Body of pancreas (tissue), 4 donors: ENCODE measurements at regions not wholly inside any gene's neighbourhood (a gene's known extent, or its start where the extent isn't known, plus 50 kb on each side); places are given as distances from the start of the nearest gene placed in this dataset.

Experiments
- ATAC-seq: fragments of 150-250 bp; one replicate; pipeline ENCODE4 v1.9.1; 2016
- DNase-seq, 4 donors: peaks; one replicate each; pipeline ENCODE4 v3.0.0-alpha.2; 2019
- H3K27ac ChIP-seq, 4 donors: fragments of 200-600 bp; sonication (generic); 1 replicate in 3 of 4; 2 replicates in 1 of 4; pipeline versions ENCODE4 v1.5.1 to v1.6.1; 2016 to 2019; ENCODE audit warnings: mild to moderate bottlenecking in 1 of 4, mixed read lengths in 1 of 4, moderate library complexity in 1 of 4
- H3K27me3 ChIP-seq, 2 donors: fragments of 200-600 bp; sonication (generic); one replicate each; pipeline ENCODE4 v1.6.0; 2016; ENCODE audit warnings: mild to moderate bottlenecking in 1 of 2
- H3K36me3 ChIP-seq, 2 donors: fragments of 200-600 bp; sonication (generic); replicated peaks in 1 of 2; 2 replicates each; pipeline ENCODE4 v1.5.1; 2016; ENCODE audit warnings: low read depth in 2 of 2; ENCODE audit not compliant: insufficient read depth in 1 of 2
- H3K4me1 ChIP-seq: fragments of 200-600 bp; sonication (generic); one replicate; pipeline ENCODE4 v1.6.0; 2016
- H3K4me3 ChIP-seq, 2 donors: fragments of 200-600 bp; sonication (generic); 1 replicate in 1 of 2; 2 replicates in 1 of 2; pipeline ENCODE4 v1.5.1; 2016 to 2019
- H3K9me3 ChIP-seq, 3 donors: fragments of 200-600 bp; sonication (generic); 1 replicate in 2 of 3; 2 replicates in 1 of 3; pipeline ENCODE4 v1.5.1; 2016
- POLR2A ChIP-seq, 3 donors: fragments of 450-650 bp; IDR thresholded peaks; one replicate each; pipeline ENCODE4 v1.6.1; 2016; ENCODE audit warnings: antibody characterized with exemption in 3 of 3, mild to moderate bottlenecking in 2 of 3
- WGBS, 2 donors: methylation state at CpG; one replicate each; pipeline ENCODE4 v1.1.5; 2017; 5-methylcytosine and 5-hydroxymethylcytosine counted together
- intact Hi-C: fragments of 100-400 bp; cut with DNase I; formaldehyde crosslinking; loops from one replicate; pipeline ENCODE4 v1.15.1; 2023
- TF ChIP-seq, protein P1 (sequence below), 7 experiments: fragments of 450-650 bp in 4 of 7; fragments of 200-600 bp in 3 of 7; sonication (generic) in 3 of 7; IDR thresholded peaks; one replicate each; pipeline ENCODE4 v1.5.1; 2016 to 2019; ENCODE audit warnings: antibody characterized with exemption in 7 of 7

DNA sequence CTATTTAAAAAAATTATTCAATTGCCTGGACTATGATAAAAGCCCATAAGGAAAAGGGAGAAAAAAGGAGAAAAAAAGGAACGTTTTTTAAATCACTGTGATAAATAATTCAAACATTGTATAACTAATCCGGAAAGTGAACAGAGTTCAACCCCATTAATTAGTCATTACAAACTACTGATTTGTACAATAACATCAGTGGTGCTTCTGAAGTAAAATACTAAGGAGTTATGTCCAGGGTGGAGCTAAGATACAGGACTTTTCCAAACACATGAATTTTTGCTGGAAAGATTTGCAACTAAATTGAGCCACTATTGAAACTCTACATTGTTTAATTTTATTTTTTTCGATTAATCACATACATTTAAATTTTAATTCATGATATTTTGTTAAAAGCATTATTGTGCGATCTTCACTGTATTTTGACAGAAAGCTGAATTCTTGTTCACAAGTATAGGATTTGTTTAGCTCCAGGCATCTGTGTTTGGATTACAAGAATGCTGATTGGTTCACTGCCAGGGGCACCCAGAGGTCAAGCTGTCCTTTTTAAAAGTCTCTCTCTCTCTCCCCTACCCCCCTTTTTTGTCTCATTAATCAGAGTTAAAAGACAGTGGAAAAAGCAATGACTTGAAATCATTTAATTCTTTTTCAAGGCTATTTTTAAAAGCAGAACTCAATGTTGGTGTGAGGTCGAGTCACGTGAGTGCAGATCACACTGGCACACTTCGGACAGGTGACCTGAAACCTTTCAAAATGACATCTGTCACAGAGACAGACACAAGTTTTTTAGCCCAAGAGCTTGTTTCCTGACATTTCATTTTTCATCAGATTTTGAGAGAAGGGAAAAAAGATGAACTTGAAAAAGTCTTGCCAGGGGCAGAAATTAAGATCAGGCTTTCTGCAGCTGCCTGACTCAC is 387.3 kb downstream of the NR2F1-AS1 start:
- Histone ChIP-seq H3K36me3 (no peaks in the 10 kb centered on the region), H3K4me3 (no peak overlapping the region), H3K27ac (no peak overlapping the region), H3K27me3 (no peaks in the 10 kb centered on the region), H3K9me3 (no peaks in the 10 kb centered on the region), H3K4me1 (peaks cover 7% of the 10 kb centered on the region)
- WGBS, 2 donors: 13 to 15% methylated on average over 7 of the region's 7 CpGs
- TF ChIP-seq, protein P1, sequence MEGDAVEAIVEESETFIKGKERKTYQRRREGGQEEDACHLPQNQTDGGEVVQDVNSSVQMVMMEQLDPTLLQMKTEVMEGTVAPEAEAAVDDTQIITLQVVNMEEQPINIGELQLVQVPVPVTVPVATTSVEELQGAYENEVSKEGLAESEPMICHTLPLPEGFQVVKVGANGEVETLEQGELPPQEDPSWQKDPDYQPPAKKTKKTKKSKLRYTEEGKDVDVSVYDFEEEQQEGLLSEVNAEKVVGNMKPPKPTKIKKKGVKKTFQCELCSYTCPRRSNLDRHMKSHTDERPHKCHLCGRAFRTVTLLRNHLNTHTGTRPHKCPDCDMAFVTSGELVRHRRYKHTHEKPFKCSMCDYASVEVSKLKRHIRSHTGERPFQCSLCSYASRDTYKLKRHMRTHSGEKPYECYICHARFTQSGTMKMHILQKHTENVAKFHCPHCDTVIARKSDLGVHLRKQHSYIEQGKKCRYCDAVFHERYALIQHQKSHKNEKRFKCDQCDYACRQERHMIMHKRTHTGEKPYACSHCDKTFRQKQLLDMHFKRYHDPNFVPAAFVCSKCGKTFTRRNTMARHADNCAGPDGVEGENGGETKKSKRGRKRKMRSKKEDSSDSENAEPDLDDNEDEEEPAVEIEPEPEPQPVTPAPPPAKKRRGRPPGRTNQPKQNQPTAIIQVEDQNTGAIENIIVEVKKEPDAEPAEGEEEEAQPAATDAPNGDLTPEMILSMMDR (IDR thresholded peaks at IDR 0.05): no peak
- no peak for TF ChIP-seq POLR2A (IDR thresholded peaks at IDR 0.05)
- intact Hi-C loops: no loop called here
- ATAC-seq (no peak), DNase-seq (no peak)

DNA sequence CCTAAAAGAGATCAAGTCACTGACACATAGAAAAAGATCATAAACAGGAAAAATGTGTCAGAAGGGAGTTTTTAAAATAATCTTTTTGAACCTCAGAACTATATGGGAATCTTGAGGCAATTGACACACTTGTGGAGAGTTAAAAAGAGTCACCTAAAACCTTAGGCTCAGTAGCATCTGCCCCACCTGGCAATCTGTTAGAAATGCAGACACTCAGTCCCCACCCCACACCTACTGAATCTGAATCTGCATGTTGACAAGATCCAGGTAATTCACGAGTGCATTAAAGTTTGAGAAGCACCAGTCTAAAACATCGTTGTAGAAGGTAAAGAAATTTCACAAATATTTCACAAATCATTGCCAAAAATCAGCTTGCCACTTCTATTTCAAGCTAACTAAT is 388.3 kb downstream of the NR2F1-AS1 start:
- H3K27ac ChIP-seq: no peak overlapping the region
- TF ChIP-seq, protein P1 (IDR thresholded peaks at IDR 0.05): no peak
- no peak for TF ChIP-seq POLR2A (IDR thresholded peaks at IDR 0.05)
- DNase-seq (no peak), ATAC-seq (no peak)
- no peaks in the 10 kb centered on the region for H3K27me3 ChIP-seq
- WGBS, 2 donors: 28 to 36% methylated on average over 2 of the region's 2 CpGs
- intact Hi-C loops: no loop called here
- H3K4me3 ChIP-seq: no peak overlapping the region
- H3K4me1 ChIP-seq: peaks cover 7% of the 10 kb centered on the region
- H3K9me3 ChIP-seq: no peaks in the 10 kb centered on the region
- H3K36me3 ChIP-seq: no peaks in the 10 kb centered on the region

DNA sequence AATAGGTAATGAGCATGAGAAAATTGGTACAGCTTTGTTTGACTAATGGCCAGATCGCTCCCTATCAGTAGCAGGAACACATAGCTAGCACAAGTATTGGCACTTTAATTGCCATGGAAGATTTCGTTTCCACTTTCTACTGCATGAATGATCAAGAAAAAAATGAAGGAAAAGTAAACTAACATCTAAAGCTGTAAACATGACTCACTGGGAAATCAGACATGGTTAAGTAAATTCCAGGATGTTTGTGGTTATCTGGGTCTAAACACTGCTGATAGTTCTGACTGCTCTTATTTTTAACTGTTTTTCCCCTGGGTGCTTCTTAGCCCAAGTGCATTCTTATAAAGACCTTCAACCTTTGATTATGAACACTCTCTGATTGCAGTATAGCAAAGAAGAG is 388.9 kb downstream of the NR2F1-AS1 start:
- Histone ChIP-seq H3K4me3 (no peak overlapping the region), H3K27me3 (no peaks in the 10 kb centered on the region), H3K27ac (no peak overlapping the region), H3K36me3 (no peaks in the 10 kb centered on the region), H3K9me3 (no peaks in the 10 kb centered on the region), H3K4me1 (peaks cover 7% of the 10 kb centered on the region)
- 22 to 23% methylated on average over 2 of the region's 2 CpGs for WGBS, 2 donors
- no peak for TF ChIP-seq POLR2A (IDR thresholded peaks at IDR 0.05)
- TF ChIP-seq, protein P1 (IDR thresholded peaks at IDR 0.05): no peak
- DNase-seq (no peak), ATAC-seq (no peak)
- intact Hi-C loops: no loop called here

DNA sequence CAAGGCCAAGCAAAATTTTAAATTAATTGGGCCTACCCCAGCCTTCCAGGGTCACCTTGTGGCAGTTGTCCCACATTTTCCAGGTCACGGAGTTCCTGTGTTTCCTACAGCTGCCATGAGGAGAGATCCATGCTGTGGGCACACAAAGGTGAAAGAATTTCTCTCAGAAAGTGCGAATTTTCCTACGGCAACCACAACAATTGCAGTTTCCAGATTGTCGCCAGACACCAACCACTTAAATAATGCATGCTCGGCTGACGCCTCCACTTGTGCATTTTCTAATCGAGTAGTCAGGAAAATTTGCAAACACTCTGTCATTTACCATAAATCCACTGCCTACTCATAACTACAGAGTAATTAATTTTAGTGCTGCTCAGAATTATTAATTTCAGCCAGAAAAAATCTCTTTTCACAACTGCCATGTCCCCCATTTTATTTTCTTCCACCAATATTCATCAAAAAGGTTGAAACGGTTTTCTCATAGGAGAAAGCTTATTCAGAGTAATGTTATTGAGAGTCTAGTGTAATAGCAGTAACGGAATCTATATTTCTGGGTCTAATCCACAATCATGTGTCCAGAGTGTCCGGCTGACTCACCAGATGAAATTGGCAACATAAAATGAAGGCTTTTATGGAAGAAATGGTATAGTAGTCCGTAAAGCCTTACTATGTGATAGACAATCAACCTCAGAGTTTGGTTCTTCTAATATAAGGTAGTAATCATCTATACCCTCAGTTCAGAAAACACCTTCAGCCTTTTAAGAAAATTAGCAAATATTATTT is 389.8 kb downstream of the NR2F1-AS1 start:
- no peak overlapping the region for H3K27ac ChIP-seq
- H3K27me3 ChIP-seq: no peaks in the 10 kb centered on the region
- WGBS, 2 donors: 80 to 82% methylated on average over 11 of the region's 11 CpGs
- TF ChIP-seq POLR2A (IDR thresholded peaks at IDR 0.05): no peak
- TF ChIP-seq, protein P1 (IDR thresholded peaks at IDR 0.05): no peak
- intact Hi-C loops: no loop called here
- no peaks in the 10 kb centered on the region for H3K36me3 ChIP-seq
- DNase-seq (no peak), ATAC-seq (no peak)
- H3K9me3 ChIP-seq: no peaks in the 10 kb centered on the region
- peaks cover 7% of the 10 kb centered on the region for H3K4me1 ChIP-seq
- H3K4me3 ChIP-seq: no peak overlapping the region
